PC-3 (cell line): ENCODE measurements at regions not wholly inside any gene's neighbourhood (a gene's known extent, or its start where the extent isn't known, plus 50 kb on each side); places are given as distances from the start of the nearest gene placed in this dataset.

Experiments
- ATAC-seq: fragments of 200-7000 bp; cut with Tn5 transposase; 2 replicates; pipeline ENCODE4 v1.9.1; 2020; ENCODE audit warnings: mild to moderate bottlenecking, moderate library complexity
- BruUV-seq: library from RNA; stranded (reverse); fragments of 400-500 nt; replicated peaks from 2 replicates; lab custom pipeline; 2021; lab: Mats Ljungman, UMichigan
- CTCF ChIA-PET: fragments of 300-600 bp; sonication (Branson Sonifier 250); formaldehyde crosslinking; loops from one replicate; lab custom pipeline; 2022; ENCODE audit warnings: antibody characterized with exemption; lab: Charles Lee
- POLR2A ChIA-PET: fragments of 300-600 bp; sonication (Branson Sonifier 250); formaldehyde crosslinking; loops from one replicate; lab custom pipeline; 2022; ENCODE audit warnings: antibody characterized with exemption; ENCODE audit not compliant: unreplicated experiment; lab: Charles Lee
- DNase-seq: peaks from one replicate; pipeline ENCODE4 v3.0.0-alpha.2; 2015
- H2AFZ ChIP-seq: fragments of 300-600 bp; sonication (generic); 2 replicates; pipeline ENCODE4 v1.6.0; 2016; ENCODE audit warnings: antibody characterized with exemption, low read length
- H3F3A ChIP-seq: fragments of 300-600 bp; sonication (generic); one replicate; pipeline ENCODE4 v1.6.0; 2017; ENCODE audit warnings: antibody characterized with exemption, low read length, control low read depth, mild to moderate bottlenecking; ENCODE audit not compliant: unreplicated experiment
- H3K27ac ChIP-seq: fragments of 300-600 bp; sonication (generic); 2 replicates; pipeline ENCODE4 v1.5.1; 2016; ENCODE audit warnings: mild to moderate bottlenecking, low read length
- H3K27me3 ChIP-seq: fragments of 300-600 bp; sonication (generic); 2 replicates; pipeline ENCODE4 v1.6.1; 2016; ENCODE audit warnings: low read length, mixed read lengths
- H3K36me3 ChIP-seq: fragments of 300-600 bp; sonication (generic); 2 replicates; pipeline ENCODE4 v1.6.1; 2016; ENCODE audit warnings: low read depth, mixed run types, low read length, mixed read lengths
- H3K4me1 ChIP-seq: fragments of 300-600 bp; sonication (generic); 2 replicates; pipeline ENCODE4 v1.5.1; 2016; ENCODE audit warnings: low read length; ENCODE audit not compliant: insufficient read depth
- H3K4me2 ChIP-seq: fragments of 300-600 bp; sonication (generic); 2 replicates; pipeline ENCODE4 v1.6.0; 2016; ENCODE audit warnings: low read length
- H3K4me3 ChIP-seq: fragments of 300-600 bp; sonication (generic); 2 replicates; pipeline ENCODE4 v1.5.1; 2016; ENCODE audit warnings: mild to moderate bottlenecking, low read length, mixed read lengths
- H3K79me2 ChIP-seq: fragments of 300-600 bp; sonication (generic); 2 replicates; pipeline ENCODE4 v1.6.1; 2017; ENCODE audit warnings: low read length, mixed read lengths
- H3K9ac ChIP-seq: fragments of 300-600 bp; sonication (generic); 2 replicates; pipeline ENCODE4 v1.6.0; 2016; ENCODE audit warnings: mild to moderate bottlenecking, low read length
- H3K9me2 ChIP-seq: fragments of 300-600 bp; sonication (generic); replicated peaks from 2 replicates; pipeline ENCODE4 v1.6.1; 2016; ENCODE audit warnings: mixed run types, low read length, mixed read lengths
- H3K9me3 ChIP-seq: fragments of 300-600 bp; sonication (generic); 2 replicates; pipeline ENCODE4 v1.6.1; 2016; ENCODE audit warnings: low read length, mixed read lengths
- H4K20me1 ChIP-seq: fragments of 300-600 bp; sonication (generic); 2 replicates; pipeline ENCODE4 v1.6.1; 2016; ENCODE audit warnings: low read length, mixed read lengths
- CTCF ChIP-seq: fragments of 300-600 bp; sonication (generic); conservative IDR thresholded peaks from 2 replicates; pipeline ENCODE4 v1.5.1; 2017; ENCODE audit warnings: antibody characterized with exemption, low read depth, mild to moderate bottlenecking, low read length
- EZH2 ChIP-seq: fragments of 300-600 bp; sonication (generic); IDR thresholded peaks from one replicate; pipeline ENCODE4 v1.6.1; 2017; ENCODE audit warnings: antibody characterized with exemption, mild to moderate bottlenecking, low read length; ENCODE audit not compliant: unreplicated experiment
- EZH2phosphoT487 ChIP-seq: fragments of 300-600 bp; sonication (generic); IDR thresholded peaks from 2 replicates; pipeline ENCODE4 v1.6.1; 2018; ENCODE audit warnings: mild to moderate bottlenecking, antibody characterized with exemption, low read length, borderline replicate concordance
- intact Hi-C: fragments of 100-400 bp; cut with micrococcal nuclease; formaldehyde crosslinking; loops from 2 replicates; pipeline ENCODE4 v1.9.0; 2023

GRCh38 chr3:101941318-101942040 lies 92.2 kb downstream of the NFKBIZ start:
- Histone ChIP-seq H3K4me1 (peaks cover 49% of the 10 kb centered on the region), H3K4me3 (no peak overlapping the region), H3F3A (no peaks in the 10 kb centered on the region), H2AFZ (no peak overlapping the region), H3K36me3 (no peaks in the 10 kb centered on the region), H3K27me3 (no peaks in the 10 kb centered on the region), H3K9me2 (no peaks in the 10 kb centered on the region), H3K9ac (peak overlapping the region; percentile 52), H3K27ac (peak overlapping the region; percentile 79), H3K79me2 (no peaks in the 10 kb centered on the region), H3K9me3 (no peaks in the 10 kb centered on the region), H4K20me1 (no peaks in the 10 kb centered on the region), H3K4me2 (peak overlapping the region; percentile 2; the same call in 1 of the 2 replicates)
- ATAC-seq (no peak), DNase-seq (no peak)
- ChIA-PET CTCF (no interaction called here), POLR2A (no interaction called here)
- BruUV-seq = no TSS peak
- TF ChIP-seq CTCF (no peak), EZH2phosphoT487 (no peak), EZH2 (no peak)
- intact Hi-C loops = no loop called here

GRCh38 chr3:101942356-101942755 lies 93.0 kb downstream of the NFKBIZ start:
- TF ChIP-seq CTCF = no peak
- no peak for TF ChIP-seq EZH2
- no peak for TF ChIP-seq EZH2phosphoT487
- peak overlapping the region; percentile 79 for H3K27ac ChIP-seq
- H3K4me3 ChIP-seq = peak overlapping the region; percentile 1; the same call in 1 of the 2 replicates
- no TSS peak for BruUV-seq
- no peaks in the 10 kb centered on the region for H3K9me3 ChIP-seq
- H3K27me3 ChIP-seq = no peaks in the 10 kb centered on the region
- intact Hi-C loops = no loop called here
- H3K36me3 ChIP-seq = no peaks in the 10 kb centered on the region
- H3K9ac ChIP-seq = peak overlapping the region; percentile 52
- no peaks in the 10 kb centered on the region for H3K9me2 ChIP-seq
- no peak for DNase-seq
- CTCF ChIA-PET = no interaction called here
- peaks cover 42% of the 10 kb centered on the region for H3K4me1 ChIP-seq
- no peaks in the 10 kb centered on the region for H3F3A ChIP-seq
- no peaks in the 10 kb centered on the region for H4K20me1 ChIP-seq
- H2AFZ ChIP-seq = 0 out of 2 replicates have a peak overlapping the region, but pooled peaks have one; percentile 8
- H3K4me2 ChIP-seq = peak overlapping the region; percentile 42
- POLR2A ChIA-PET = no interaction called here
- peak; percentile 10 for ATAC-seq
- no peaks in the 10 kb centered on the region for H3K79me2 ChIP-seq

GRCh38 chr3:101943029-101943428 lies 93.7 kb downstream of the NFKBIZ start:
- Histone ChIP-seq H3F3A (no peaks in the 10 kb centered on the region), H3K27ac (no peak overlapping the region), H3K4me1 (peaks cover 42% of the 10 kb centered on the region), H3K79me2 (no peaks in the 10 kb centered on the region), H4K20me1 (no peaks in the 10 kb centered on the region), H2AFZ (no peak overlapping the region), H3K9me3 (no peaks in the 10 kb centered on the region), H3K36me3 (no peaks in the 10 kb centered on the region), H3K4me2 (no peak overlapping the region), H3K4me3 (no peak overlapping the region), H3K9ac (no peak overlapping the region), H3K9me2 (no peaks in the 10 kb centered on the region), H3K27me3 (no peaks in the 10 kb centered on the region)
- intact Hi-C loops = no loop called here
- ATAC-seq = no peak
- TF ChIP-seq EZH2phosphoT487 = no peak
- TF ChIP-seq EZH2 = no peak
- TF ChIP-seq CTCF = no peak
- no peak for DNase-seq
- CTCF ChIA-PET = no interaction called here
- POLR2A ChIA-PET = no interaction called here
- no TSS peak for BruUV-seq
